Body of pancreas (tissue), 4 donors: ENCODE measurements at regions not wholly inside any gene's neighbourhood (a gene's known extent, or its start where the extent isn't known, plus 50 kb on each side); places are given as distances from the start of the nearest gene placed in this dataset.

Experiments
- ATAC-seq: fragments of 150-250 bp; one replicate; pipeline ENCODE4 v1.9.1; 2016
- DNase-seq, 4 donors: peaks; one replicate each; pipeline ENCODE4 v3.0.0-alpha.2; 2019
- H3K27ac ChIP-seq, 4 donors: fragments of 200-600 bp; sonication (generic); 1 replicate in 3 of 4; 2 replicates in 1 of 4; pipeline versions ENCODE4 v1.5.1 to v1.6.1; 2016 to 2019; ENCODE audit warnings: mild to moderate bottlenecking in 1 of 4, mixed read lengths in 1 of 4, moderate library complexity in 1 of 4
- H3K27me3 ChIP-seq, 2 donors: fragments of 200-600 bp; sonication (generic); one replicate each; pipeline ENCODE4 v1.6.0; 2016; ENCODE audit warnings: mild to moderate bottlenecking in 1 of 2
- H3K36me3 ChIP-seq, 2 donors: fragments of 200-600 bp; sonication (generic); replicated peaks in 1 of 2; 2 replicates each; pipeline ENCODE4 v1.5.1; 2016; ENCODE audit warnings: low read depth in 2 of 2; ENCODE audit not compliant: insufficient read depth in 1 of 2
- H3K4me1 ChIP-seq: fragments of 200-600 bp; sonication (generic); one replicate; pipeline ENCODE4 v1.6.0; 2016
- H3K4me3 ChIP-seq, 2 donors: fragments of 200-600 bp; sonication (generic); 1 replicate in 1 of 2; 2 replicates in 1 of 2; pipeline ENCODE4 v1.5.1; 2016 to 2019
- H3K9me3 ChIP-seq, 3 donors: fragments of 200-600 bp; sonication (generic); 1 replicate in 2 of 3; 2 replicates in 1 of 3; pipeline ENCODE4 v1.5.1; 2016
- POLR2A ChIP-seq, 3 donors: fragments of 450-650 bp; IDR thresholded peaks; one replicate each; pipeline ENCODE4 v1.6.1; 2016; ENCODE audit warnings: antibody characterized with exemption in 3 of 3, mild to moderate bottlenecking in 2 of 3
- whole genome bisulfite sequencing, 2 donors: methylation state at CpG; one replicate each; pipeline ENCODE4 v1.1.5; 2017; 5-methylcytosine and 5-hydroxymethylcytosine counted together
- intact Hi-C: fragments of 100-400 bp; cut with DNase I; formaldehyde crosslinking; loops from one replicate; pipeline ENCODE4 v1.15.1; 2023
- TF ChIP-seq, protein P1 (sequence below), 7 experiments: fragments of 450-650 bp in 4 of 7; fragments of 200-600 bp in 3 of 7; sonication (generic) in 3 of 7; IDR thresholded peaks; one replicate each; pipeline ENCODE4 v1.5.1; 2016 to 2019; ENCODE audit warnings: antibody characterized with exemption in 7 of 7

DNA sequence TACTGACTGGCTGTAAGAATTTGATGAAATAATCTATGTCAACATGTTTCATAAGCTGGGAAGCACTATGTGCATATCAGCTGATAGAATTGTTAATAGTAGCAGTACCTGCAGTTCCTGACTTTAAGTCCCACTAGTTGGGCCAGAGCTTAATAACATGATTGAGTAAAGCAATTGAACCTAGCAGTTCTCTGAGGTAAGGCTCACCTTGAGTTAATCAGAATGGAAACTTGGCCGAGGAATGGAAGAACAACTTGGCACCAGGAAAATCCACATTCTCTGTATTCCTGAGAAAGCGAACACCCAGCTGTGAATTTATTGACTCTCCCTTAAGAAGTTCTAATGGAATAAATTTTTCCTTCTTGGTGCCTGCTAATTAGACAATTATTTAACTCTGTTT is 262.6 kb downstream of the IGSF11 start:
- no peak overlapping the region for H3K4me3 ChIP-seq
- peak overlapping the region in 1 of 4 donors; percentile 36 for H3K27ac ChIP-seq

DNA sequence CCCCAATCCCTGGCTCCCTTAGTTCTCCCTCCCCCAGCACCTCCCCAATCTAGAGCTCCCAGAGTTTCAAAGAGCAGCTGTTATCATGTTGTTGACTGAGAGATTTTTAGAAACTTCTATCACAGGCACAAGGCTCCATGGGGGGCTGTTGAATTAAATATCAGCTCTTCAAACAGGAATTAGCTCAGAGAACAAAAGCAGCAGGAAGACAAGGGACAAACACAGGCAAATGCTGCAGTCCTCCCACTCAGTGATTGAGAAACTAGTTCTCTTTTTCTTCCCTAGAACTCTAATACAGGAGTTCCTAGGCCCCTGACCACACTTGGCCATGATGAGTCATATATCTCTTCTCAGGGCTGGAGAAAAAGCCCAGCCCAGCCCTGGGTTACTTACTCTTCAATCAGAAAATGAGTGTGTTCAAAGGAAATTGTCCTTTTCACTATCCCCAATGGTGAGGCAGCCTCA is 262.1 kb downstream of the IGSF11 start:
- ATAC-seq (peak; percentile 27), DNase-seq (no peak)
- Histone ChIP-seq H3K4me3 (no peak overlapping the region), H3K27ac (peak overlapping the region in 1 of 4 donors; percentile 12), H3K4me1 (peaks cover 13% of the 10 kb centered on the region), H3K36me3 (no peaks in the 10 kb centered on the region), H3K27me3 (no peaks in the 10 kb centered on the region), H3K9me3 (no peaks in the 10 kb centered on the region)
- intact Hi-C loops: no loop called here
- TF ChIP-seq POLR2A (IDR thresholded peaks at IDR 0.05): no peak
- TF ChIP-seq, protein P1, sequence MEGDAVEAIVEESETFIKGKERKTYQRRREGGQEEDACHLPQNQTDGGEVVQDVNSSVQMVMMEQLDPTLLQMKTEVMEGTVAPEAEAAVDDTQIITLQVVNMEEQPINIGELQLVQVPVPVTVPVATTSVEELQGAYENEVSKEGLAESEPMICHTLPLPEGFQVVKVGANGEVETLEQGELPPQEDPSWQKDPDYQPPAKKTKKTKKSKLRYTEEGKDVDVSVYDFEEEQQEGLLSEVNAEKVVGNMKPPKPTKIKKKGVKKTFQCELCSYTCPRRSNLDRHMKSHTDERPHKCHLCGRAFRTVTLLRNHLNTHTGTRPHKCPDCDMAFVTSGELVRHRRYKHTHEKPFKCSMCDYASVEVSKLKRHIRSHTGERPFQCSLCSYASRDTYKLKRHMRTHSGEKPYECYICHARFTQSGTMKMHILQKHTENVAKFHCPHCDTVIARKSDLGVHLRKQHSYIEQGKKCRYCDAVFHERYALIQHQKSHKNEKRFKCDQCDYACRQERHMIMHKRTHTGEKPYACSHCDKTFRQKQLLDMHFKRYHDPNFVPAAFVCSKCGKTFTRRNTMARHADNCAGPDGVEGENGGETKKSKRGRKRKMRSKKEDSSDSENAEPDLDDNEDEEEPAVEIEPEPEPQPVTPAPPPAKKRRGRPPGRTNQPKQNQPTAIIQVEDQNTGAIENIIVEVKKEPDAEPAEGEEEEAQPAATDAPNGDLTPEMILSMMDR (IDR thresholded peaks at IDR 0.05): no peak

More for the DNA sequence above, 262.6 kb downstream of the IGSF11 start:
- Histone ChIP-seq H3K36me3 (no peaks in the 10 kb centered on the region), H3K27me3 (no peaks in the 10 kb centered on the region), H3K4me1 (peaks cover 13% of the 10 kb centered on the region), H3K9me3 (no peaks in the 10 kb centered on the region)
- intact Hi-C loops: no loop called here
- WGBS, 2 donors: 16 to 43% methylated on average over 2 of the region's 2 CpGs
- peak in 1 of 4 donors; percentile 15 for DNase-seq
- TF ChIP-seq, protein P1 (IDR thresholded peaks at IDR 0.05): no peak
- no peak for TF ChIP-seq POLR2A (IDR thresholded peaks at IDR 0.05)
- peak; percentile 68 for ATAC-seq

DNA sequence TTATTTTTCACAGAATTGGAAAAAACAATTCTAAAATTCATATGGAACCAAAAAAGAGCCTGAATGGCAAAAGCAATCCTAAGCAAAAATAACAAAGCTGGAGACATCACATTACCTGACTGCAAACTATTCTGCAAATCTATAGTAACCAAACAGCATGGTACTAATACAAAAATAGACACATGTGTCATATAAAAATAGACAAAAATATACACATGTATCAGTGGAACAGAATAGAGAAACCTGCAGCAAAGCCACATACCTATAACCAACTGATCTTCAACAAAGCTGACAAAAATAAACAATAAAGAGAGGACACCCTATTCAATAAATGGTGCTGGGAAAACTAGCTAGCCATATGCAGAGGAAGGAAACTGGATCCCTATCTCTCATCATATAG is 259.6 kb downstream of the IGSF11 start:
- no peak overlapping the region for H3K4me3 ChIP-seq

DNA sequence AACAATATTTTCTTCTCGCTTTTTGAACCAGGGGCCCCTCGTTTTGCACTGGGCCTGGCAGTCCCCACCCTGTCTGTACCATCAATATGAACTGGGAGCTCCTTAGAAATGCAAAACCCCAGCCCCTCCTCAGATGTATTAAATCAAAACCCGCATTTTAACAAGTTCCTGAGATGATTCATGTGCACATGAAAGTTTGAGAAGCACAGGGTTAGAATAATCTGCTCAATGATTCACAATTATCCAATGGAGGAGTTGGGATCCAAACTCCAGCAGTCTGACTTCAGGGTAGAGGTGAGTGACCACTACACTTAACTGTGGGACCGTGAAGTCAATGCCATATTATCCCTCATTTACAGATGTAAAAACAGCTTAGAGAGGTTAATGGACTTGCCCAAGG is 256.4 kb downstream of the IGSF11 start:
- 57 to 59% methylated on average over 4 of the region's 4 CpGs for WGBS, 2 donors
- TF ChIP-seq, protein P1 (IDR thresholded peaks at IDR 0.05): no peak
- TF ChIP-seq POLR2A (IDR thresholded peaks at IDR 0.05): no peak
- intact Hi-C loops: no loop called here
- H3K4me1 ChIP-seq: no peaks in the 10 kb centered on the region
- H3K36me3 ChIP-seq: no peaks in the 10 kb centered on the region
- no peak for DNase-seq
- ATAC-seq: no peak
- H3K27me3 ChIP-seq: no peaks in the 10 kb centered on the region
- H3K27ac ChIP-seq: no peak overlapping the region
- no peaks in the 10 kb centered on the region for H3K9me3 ChIP-seq
- no peak overlapping the region for H3K4me3 ChIP-seq

More for the DNA sequence above, 259.6 kb downstream of the IGSF11 start:
- no peak for TF ChIP-seq POLR2A (IDR thresholded peaks at IDR 0.05)
- TF ChIP-seq, protein P1 (IDR thresholded peaks at IDR 0.05): no peak
- peaks cover 13% of the 10 kb centered on the region for H3K4me1 ChIP-seq
- no peak for DNase-seq
- H3K36me3 ChIP-seq: no peaks in the 10 kb centered on the region
- H3K27ac ChIP-seq: no peak overlapping the region
- intact Hi-C loops: no loop called here
- no peak for ATAC-seq
- no peaks in the 10 kb centered on the region for H3K9me3 ChIP-seq
- no peaks in the 10 kb centered on the region for H3K27me3 ChIP-seq

DNA sequence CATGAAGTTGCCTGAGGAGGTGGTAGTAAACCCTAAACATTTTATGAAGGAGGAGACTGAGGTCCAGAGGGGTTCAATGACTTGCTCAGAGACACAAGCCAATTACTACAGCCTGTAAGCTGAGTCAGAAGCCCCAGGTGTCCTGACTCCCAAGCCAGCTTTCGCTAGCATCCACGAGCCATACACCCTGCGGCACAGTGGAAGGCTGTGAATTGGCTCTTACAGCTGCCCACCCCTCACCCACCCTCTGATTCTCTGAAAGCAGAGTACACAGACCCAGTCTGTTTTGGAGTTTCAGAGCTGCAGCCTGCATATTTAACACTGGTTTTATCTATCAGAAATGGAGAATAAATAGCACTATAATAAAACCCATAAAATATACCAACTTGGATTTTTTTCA is 253.4 kb downstream of the IGSF11 start:
- Histone ChIP-seq H3K4me3 (no peak overlapping the region), H3K36me3 (no peaks in the 10 kb centered on the region), H3K4me1 (no peaks in the 10 kb centered on the region), H3K9me3 (no peaks in the 10 kb centered on the region), H3K27ac (no peak overlapping the region), H3K27me3 (no peaks in the 10 kb centered on the region)
- no peak for ATAC-seq
- 66 to 79% methylated on average over 3 of the region's 3 CpGs for WGBS, 2 donors
- intact Hi-C loops: no loop called here
- TF ChIP-seq, protein P1 (IDR thresholded peaks at IDR 0.05): no peak
- TF ChIP-seq POLR2A (IDR thresholded peaks at IDR 0.05): no peak
- no peak for DNase-seq
